CMK (cell line): ENCODE measurements at regions not wholly inside any gene's neighbourhood (a gene's known extent, or its start where the extent isn't known, plus 50 kb on each side); places are given as distances from the start of the nearest gene placed in this dataset.

Experiments used
- DNase-seq: peaks from one replicate; pipeline ENCODE4 v3.0.0-alpha.2; 2010; ENCODE audit warnings: low read depth

- no peak for DNase-seq
Measured at GRCh38 chr12:42794806-42795205, 205.3 kb upstream of the PRICKLE1 start.

DNA sequence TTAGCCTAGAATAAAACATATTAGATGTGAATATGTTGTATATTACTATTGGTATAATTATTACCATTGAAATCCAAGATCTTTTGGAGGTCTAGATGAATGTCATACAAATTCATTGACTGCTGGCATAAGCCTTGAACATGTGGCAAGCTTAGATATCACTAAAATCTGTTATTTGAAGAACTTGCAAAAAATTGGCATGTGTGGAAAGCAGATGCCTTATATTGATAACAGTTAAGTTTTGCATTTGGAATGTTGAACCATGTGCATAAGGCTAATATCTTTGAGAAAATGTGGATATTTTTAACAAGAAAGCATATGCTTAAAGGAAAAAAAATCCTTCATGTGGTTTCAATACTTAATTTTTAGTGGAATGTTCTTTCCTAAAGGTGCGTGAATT lies 203.6 kb upstream of the PRICKLE1 start:
- peak; percentile 20 for DNase-seq

- no peak for DNase-seq
Measured at GRCh38 chr12:42792265-42792664, 202.7 kb upstream of the PRICKLE1 start.

DNA sequence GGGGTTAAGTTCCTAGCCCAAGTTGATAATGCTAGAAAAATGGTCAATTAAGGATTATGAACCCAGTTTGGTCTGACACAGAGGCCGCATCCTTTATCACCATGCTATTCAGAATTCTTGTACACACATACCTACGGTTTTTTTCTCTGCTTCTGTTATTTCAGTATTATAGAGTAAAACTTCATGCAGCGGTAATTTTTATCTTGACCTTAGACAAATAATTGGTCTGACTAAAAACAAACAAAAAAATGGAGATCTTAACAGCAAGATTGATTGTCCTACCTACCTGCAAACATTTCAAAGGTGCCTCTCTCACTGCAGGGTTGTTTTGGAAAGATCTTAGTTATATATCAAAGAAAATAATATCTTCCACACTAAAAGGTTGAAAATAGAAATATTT lies 201.9 kb upstream of the PRICKLE1 start:
- DNase-seq: no peak

DNA sequence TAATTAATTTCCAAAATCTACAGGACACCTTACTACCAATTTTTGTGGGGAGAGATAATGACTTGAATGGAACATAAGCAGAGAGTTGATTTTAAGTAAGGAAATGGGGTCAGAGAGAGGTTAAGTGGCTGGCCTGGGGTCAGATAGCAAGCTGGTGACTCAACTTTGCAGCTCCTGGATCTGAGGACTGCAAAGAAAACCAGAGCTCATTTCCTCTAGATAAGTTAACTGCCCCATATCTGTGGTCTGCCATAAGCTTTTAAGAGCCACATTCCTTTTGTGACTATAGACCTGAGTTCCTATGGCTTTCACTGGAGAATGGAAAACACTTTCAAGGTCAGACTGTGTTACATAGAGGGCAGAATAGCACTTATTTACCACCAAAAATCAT lies 201.2 kb upstream of the PRICKLE1 start:
- DNase-seq: peak; percentile 70

DNA sequence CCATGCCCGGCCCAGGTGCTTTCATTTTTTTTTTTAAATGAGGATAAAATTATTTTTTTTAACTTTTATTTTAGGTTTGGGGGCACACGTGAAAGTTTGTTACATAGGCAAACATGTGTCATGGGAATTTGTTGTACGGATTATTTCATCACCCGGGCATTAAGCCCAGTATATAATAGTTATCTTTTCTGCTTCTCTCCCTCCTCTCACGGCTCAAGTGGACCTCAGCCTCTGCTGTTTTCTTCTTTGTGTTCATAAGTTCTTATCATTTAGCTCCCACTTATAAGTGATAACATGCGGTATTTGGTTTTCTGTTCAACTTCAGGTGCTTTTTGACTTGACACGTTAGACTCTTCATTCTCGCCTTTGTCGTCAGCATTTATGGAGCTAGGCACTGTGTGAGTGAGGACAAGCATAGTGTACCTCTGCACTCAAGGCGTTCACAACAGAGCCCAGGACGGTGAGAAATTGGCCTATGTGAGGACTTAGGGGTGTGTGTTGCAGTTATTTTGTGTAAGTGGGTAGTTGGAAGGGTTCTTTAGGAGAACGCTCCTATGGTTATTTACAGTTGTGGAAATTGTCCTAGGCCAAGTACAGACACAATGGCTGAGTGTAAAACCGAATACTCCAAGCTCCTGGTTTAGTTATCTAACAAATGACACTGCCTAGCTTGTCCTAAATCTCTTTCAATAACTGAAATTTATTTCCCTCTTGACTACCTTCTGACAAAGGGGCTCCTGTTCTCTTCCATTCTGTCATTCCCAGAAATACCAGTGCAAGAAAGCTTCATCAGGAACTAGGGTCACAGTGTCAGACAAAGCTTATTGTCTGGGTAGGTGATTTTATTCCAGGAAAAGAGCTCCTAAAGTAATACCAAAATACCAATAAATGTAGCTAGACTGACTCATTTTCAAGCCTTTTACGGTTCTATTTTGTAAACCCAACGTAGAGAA lies 200.5 kb upstream of the PRICKLE1 start:
- DNase-seq: no peak

- DNase-seq: no peak
Measured at GRCh38 chr12:42786400-42787148, 197.0 kb upstream of the PRICKLE1 start.

GRCh38 chr12:42785944-42786343 lies 196.4 kb upstream of the PRICKLE1 start:
- no peak for DNase-seq

GRCh38 chr12:42780671-42781070 lies 191.1 kb upstream of the PRICKLE1 start:
- no peak for DNase-seq

- DNase-seq: no peak
Measured at GRCh38 chr12:42779186-42779859, 189.8 kb upstream of the PRICKLE1 start.

DNA sequence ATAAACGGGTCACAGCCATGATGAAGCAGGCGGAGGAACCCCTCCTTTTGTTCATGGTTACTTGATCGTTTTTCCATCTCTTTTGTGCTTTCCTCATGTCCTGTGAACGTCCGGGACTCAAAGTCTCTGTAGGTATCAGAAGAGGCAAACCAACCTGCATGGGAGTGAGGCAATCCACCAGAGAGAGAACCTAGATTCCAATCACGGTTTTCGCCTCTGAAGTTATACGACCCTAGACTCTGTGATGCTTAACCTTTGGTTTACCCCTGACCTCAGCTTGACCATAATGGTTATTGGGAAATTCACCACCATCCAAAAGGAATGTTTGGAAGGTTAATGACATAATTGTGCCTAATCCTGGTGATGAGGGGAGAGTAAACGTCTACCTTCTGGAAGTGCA lies 186.8 kb upstream of the PRICKLE1 start:
- DNase-seq: no peak

DNA sequence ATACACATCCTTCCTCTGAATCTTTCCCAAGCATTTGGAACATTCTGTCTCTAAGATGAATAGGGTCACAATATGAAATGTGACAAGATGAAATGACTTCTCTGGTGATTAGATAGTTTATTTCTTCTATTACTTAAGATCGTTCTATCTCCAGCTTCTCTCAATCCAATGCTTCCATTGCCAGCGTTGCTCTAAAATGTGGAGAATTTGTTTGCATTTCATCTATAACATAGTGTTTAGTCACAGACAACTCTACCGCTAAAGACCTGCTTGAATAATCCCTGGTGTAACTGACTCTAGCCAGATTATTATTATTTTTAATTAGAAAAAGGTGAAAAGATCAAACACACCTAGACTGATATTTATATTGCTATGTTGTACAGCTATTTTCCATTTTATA lies 184.7 kb upstream of the PRICKLE1 start:
- DNase-seq: no peak

GRCh38 chr12:42770261-42770660 lies 180.7 kb upstream of the PRICKLE1 start:
- no peak for DNase-seq

- DNase-seq: no peak
Measured at GRCh38 chr12:42769455-42769854, 179.9 kb upstream of the PRICKLE1 start.

- no peak for DNase-seq
Measured at GRCh38 chr12:42767998-42768397, 178.5 kb upstream of the PRICKLE1 start.

DNA sequence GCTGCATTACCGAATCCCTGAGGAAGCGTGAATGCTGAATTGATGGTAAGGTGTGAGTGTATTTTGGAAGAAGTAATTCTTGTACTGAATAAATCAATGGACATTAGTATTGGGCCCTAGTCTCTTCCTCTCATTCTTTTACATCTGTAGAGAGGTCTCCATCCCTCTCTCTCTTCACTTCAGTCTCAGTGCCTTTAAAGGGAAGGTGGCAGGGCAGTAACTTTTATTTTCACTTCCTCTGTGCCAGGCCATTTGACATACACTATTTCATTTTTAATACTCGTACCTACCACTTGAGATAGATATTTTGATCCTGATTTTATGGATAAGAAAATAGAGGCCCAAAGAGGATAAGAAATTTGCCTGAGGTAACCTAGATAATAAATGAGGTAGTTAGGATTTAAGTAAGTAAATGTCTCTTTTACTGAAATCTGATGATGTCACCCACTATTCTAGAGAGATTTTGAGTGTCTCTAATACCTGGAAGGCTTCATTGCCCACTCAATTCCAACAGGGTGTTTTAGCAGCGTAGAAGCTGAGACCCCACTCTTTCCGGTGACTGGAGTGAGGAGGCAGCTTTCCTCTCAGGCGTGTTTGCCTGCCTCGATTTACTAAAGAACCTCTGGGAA lies 177.9 kb upstream of the PRICKLE1 start:
- DNase-seq: no peak

- no peak for DNase-seq
Measured at GRCh38 chr12:42766754-42767153, 177.2 kb upstream of the PRICKLE1 start.

DNA sequence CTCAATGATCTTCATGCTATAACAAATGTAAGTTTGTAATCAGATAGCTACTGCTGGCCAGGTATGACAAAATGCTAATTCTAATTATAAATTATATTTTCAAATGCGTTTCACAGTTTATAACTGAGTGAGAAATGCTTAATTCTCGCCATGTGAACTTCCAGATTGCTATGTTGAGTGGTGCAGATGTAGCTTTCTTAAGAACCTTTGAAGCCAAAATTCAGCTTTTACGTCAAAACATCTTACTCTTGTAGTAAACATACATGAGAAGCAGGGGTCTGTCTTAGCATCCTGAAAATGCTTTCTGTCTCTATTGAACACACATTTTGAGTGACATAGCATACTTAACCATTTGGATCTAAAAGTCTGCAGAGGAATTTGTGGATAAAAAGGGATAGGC lies 176.5 kb upstream of the PRICKLE1 start:
- DNase-seq: no peak

GRCh38 chr12:42763682-42764081 lies 174.1 kb upstream of the PRICKLE1 start:
- DNase-seq: no peak

DNA sequence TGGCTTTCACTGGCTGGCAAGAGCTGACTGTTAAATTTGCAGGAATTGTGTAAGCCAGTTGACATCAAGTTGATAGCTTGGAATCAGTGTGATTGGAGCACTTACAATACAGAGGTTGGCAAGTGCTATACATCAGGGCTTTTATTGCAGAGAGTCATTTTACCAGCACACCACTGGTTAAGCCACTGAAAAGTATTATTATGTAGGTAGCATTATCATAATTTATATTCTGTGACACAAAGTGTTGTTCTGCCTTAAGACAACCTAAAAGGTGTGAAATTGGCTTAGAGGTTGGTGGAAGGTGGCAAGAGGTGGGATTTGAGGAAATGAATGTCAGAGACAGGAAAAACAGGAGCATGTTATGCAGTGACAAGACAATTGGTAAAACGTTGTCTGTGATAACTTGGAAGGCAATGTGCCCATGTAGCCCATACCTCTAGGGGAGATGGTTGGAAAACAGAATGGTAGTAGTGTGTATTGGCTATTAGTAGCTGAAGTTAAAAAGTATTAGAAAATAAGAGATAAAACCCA lies 172.9 kb upstream of the PRICKLE1 start:
- no peak for DNase-seq

DNA sequence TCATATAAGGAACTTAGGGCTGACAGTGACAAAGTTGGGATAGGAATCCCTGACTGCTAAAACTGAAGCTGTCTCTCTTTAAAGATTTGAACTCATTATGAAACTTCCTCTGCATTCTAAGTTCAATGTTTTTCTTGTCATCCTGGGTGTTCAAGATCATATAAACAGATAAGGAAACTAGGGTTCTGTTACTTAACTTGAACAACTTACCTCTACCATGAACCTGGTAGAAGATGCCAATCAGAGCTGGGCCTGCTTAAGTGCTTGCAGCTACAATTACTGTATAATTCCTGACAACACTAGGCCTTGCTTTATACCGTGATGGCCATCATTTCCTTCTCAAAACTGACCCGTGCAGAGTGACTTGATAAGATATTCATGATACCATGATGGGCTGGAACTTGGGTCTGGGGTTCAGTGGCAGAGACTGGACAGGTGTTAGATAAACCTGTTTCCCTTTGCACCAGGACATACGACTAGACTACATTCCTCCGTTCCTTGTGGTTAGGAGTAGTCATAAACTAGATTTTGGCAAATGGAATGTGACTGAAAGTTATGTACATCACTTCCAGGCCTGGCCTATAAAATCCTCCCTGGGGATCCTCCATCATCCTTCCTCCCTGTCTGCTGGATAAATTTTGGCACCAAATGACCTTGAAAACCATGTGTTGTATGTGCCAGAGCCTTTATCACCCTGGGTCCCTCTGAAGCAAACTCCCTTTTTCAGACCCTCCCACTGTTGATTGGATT lies 172.2 kb upstream of the PRICKLE1 start:
- no peak for DNase-seq
